Urinary bladder (tissue), 4 donors: ENCODE measurements at regions not wholly inside any gene's neighbourhood (a gene's known extent, or its start where the extent isn't known, plus 50 kb on each side); places are given as distances from the start of the nearest gene placed in this dataset. TPM values are rescaled to one million over a fixed set of nuclear protein-coding genes. Genes with fewer than 3 reads are reported as not detected.

Experiments
- DNase-seq: peaks from one replicate; pipeline ENCODE4 v3.0.0-alpha.2; 2015; ENCODE audit errors: extremely low spot score
- H3K27ac ChIP-seq: one replicate; pipeline ENCODE4 v1.5.1; 2013; ENCODE audit warnings: low read depth, mild to moderate bottlenecking, moderate library complexity
- H3K36me3 ChIP-seq: one replicate; pipeline ENCODE4 v1.6.1; 2013; ENCODE audit warnings: mild to moderate bottlenecking, moderate library complexity; ENCODE audit not compliant: insufficient read depth
- H3K4me1 ChIP-seq: one replicate; pipeline ENCODE4 v1.6.1; 2013; ENCODE audit warnings: mild to moderate bottlenecking, moderate library complexity; ENCODE audit not compliant: insufficient read depth
- H3K4me3 ChIP-seq: one replicate; pipeline ENCODE4 v1.5.1; 2013; ENCODE audit warnings: low read depth, low read length
- WGBS: extraction: QIAGEN DNeasy Blood & Tissue Kit; methylation state at CpG from one replicate; pipeline ENCODE4 v1.1.7; 2013; 5-methylcytosine and 5-hydroxymethylcytosine counted together
- small RNA-seq: library from RNA; depleted of rRNA; stranded (forward); fragments of <200 nt; gene quantifications from one replicate; pipeline ENCODE3, GENCODE V24; 2014
- donor health status: healthy with polysubstance abuse.
- donor health status: healthy.

GRCh38 chrX:36908801-36909675, 99.1 kb upstream of the FAM47C start:
- Histone ChIP-seq H3K27ac (no peak overlapping the region), H3K4me3 (no peak overlapping the region), H3K4me1 (no peaks in the 10 kb centered on the region), H3K36me3 (no peaks in the 10 kb centered on the region)
- no peak for DNase-seq
- 29% methylated on average over 6 of the region's 6 CpGs for WGBS

- Histone ChIP-seq H3K27ac (no peak overlapping the region), H3K36me3 (no peaks in the 10 kb centered on the region), H3K4me3 (no peak overlapping the region), H3K4me1 (no peaks in the 10 kb centered on the region)
- peak; percentile 0 for DNase-seq
- WGBS = 18% methylated on average over 4 of the region's 4 CpGs
These were observed 98.5 kb upstream of the FAM47C start for GRCh38 chrX:36909676-36910030.

GRCh38 chrX:36913551-36913950, 94.6 kb upstream of the FAM47C start:
- no peak overlapping the region for H3K4me3 ChIP-seq
- no peaks in the 10 kb centered on the region for H3K36me3 ChIP-seq
- WGBS = 82% methylated on average over 3 of the region's 3 CpGs
- H3K4me1 ChIP-seq = no peaks in the 10 kb centered on the region
- H3K27ac ChIP-seq = no peak overlapping the region
- no peak for DNase-seq

- Histone ChIP-seq H3K36me3 (no peaks in the 10 kb centered on the region), H3K27ac (no peak overlapping the region), H3K4me3 (no peak overlapping the region), H3K4me1 (no peaks in the 10 kb centered on the region)
- DNase-seq = no peak
- 70% methylated on average over 2 of the region's 2 CpGs for WGBS
These were observed 91.2 kb upstream of the FAM47C start for GRCh38 chrX:36916941-36917340.

GRCh38 chrX:36927712-36928111, 80.5 kb upstream of the FAM47C start:
- Histone ChIP-seq H3K27ac (no peak overlapping the region), H3K4me3 (no peak overlapping the region), H3K4me1 (no peaks in the 10 kb centered on the region), H3K36me3 (no peaks in the 10 kb centered on the region)
- no peak for DNase-seq
- WGBS = 52% methylated on average over 1 of the region's 1 CpG

GRCh38 chrX:36930491-36930890, 77.7 kb upstream of the FAM47C start:
- no peak for DNase-seq
- no peaks in the 10 kb centered on the region for H3K36me3 ChIP-seq
- 32% methylated on average over 1 of the region's 1 CpG for WGBS
- no peak overlapping the region for H3K27ac ChIP-seq
- no peak overlapping the region for H3K4me3 ChIP-seq
- no peaks in the 10 kb centered on the region for H3K4me1 ChIP-seq

- no peak overlapping the region for H3K4me3 ChIP-seq
- no peaks in the 10 kb centered on the region for H3K4me1 ChIP-seq
- no peaks in the 10 kb centered on the region for H3K36me3 ChIP-seq
- WGBS = 81% methylated on average over 5 of the region's 5 CpGs
- no peak overlapping the region for H3K27ac ChIP-seq
- no peak for DNase-seq
These were observed 61.0 kb upstream of the FAM47C start for GRCh38 chrX:36947214-36947613.

- Histone ChIP-seq H3K4me1 (no peaks in the 10 kb centered on the region), H3K36me3 (no peaks in the 10 kb centered on the region), H3K27ac (no peak overlapping the region), H3K4me3 (no peak overlapping the region)
- WGBS = 19% methylated on average over 4 of the region's 4 CpGs
- DNase-seq = no peak
These were observed 57.5 kb upstream of the FAM47C start for GRCh38 chrX:36950495-36951253.

- Histone ChIP-seq H3K4me1 (no peaks in the 10 kb centered on the region), H3K36me3 (no peaks in the 10 kb centered on the region), H3K27ac (no peak overlapping the region), H3K4me3 (peak overlapping the region; percentile 26)
- DNase-seq = no peak
- WGBS = 2% methylated on average over 83 of the region's 91 CpGs
These were observed 50.5 kb upstream of the FAM47C start for GRCh38 chrX:36957425-36958328.

Small RNA genes in the stretch of these regions (small RNA-seq; reads per million reads assigned to genes)
- not detected for gene BX842568.4
